Breast epithelium (tissue), 4 donors: ENCODE measurements at regions not wholly inside any gene's neighbourhood (a gene's known extent, or its start where the extent isn't known, plus 50 kb on each side); places are given as distances from the start of the nearest gene placed in this dataset.
A peak's percentile ranks its signal among the peaks of the same experiment; 100 is the strongest.

Source experiments
- DNase-seq, 2 donors: peaks; one replicate each; pipeline ENCODE4 v3.0.0-alpha.2; 2019; ENCODE audit warnings: low spot score in 2 of 2
- H3K27ac ChIP-seq, 2 donors: fragments of 200-600 bp; sonication (generic) in 1 of 2; one replicate each; pipeline ENCODE4 v1.5.1; 2016 to 2019; ENCODE audit warnings: mild to moderate bottlenecking in 1 of 2
- H3K27me3 ChIP-seq, 2 donors: fragments of 200-600 bp; sonication (generic) in 1 of 2; one replicate each; pipeline versions ENCODE4 v1.5.1 to v1.6.0; 2017 to 2019; ENCODE audit warnings: control low read depth in 1 of 2, mild to moderate bottlenecking in 1 of 2
- H3K36me3 ChIP-seq: fragments of 200-600 bp; one replicate; pipeline ENCODE4 v1.5.1; 2019
- H3K4me1 ChIP-seq, 2 donors: fragments of 200-600 bp; sonication (generic); one replicate each; pipeline ENCODE4 v1.5.1; 2016 to 2019; ENCODE audit warnings: control low read depth in 1 of 2
- H3K4me3 ChIP-seq, 3 donors: fragments of 200-600 bp; sonication (generic); 1 replicate in 2 of 3; 2 replicates in 1 of 3; pipeline ENCODE4 v1.5.1; 2016 to 2019; ENCODE audit warnings: mild to moderate bottlenecking in 3 of 3, moderate library complexity in 2 of 3
- H3K9me3 ChIP-seq, 2 donors: fragments of 200-600 bp; sonication (generic) in 1 of 2; one replicate each; pipeline ENCODE4 v1.5.1; 2016 to 2019; ENCODE audit warnings: control low read depth in 1 of 2
- POLR2A ChIP-seq: fragments of 450-650 bp; IDR thresholded peaks from one replicate; pipeline ENCODE4 v1.6.1; 2016; ENCODE audit warnings: antibody characterized with exemption, mild to moderate bottlenecking, moderate library complexity
- POLR2AphosphoS5 ChIP-seq, 3 donors: sonication (generic); formaldehyde crosslinking; IDR thresholded peaks; one replicate each; pipeline ENCODE4 v1.6.1; 2017; ENCODE audit warnings: antibody characterized with exemption in 3 of 3
- intact Hi-C: fragments of 100-400 bp; cut with DNase I; formaldehyde crosslinking; loops from one replicate; pipeline ENCODE4 v1.15.1; 2023; ENCODE audit warnings: low total_unique reads
- TF ChIP-seq, protein P1 (sequence below), 3 donors: fragments of 450-650 bp; IDR thresholded peaks; one replicate each; pipeline ENCODE4 v1.5.1; 2016 to 2017; ENCODE audit warnings: antibody characterized with exemption in 3 of 3, mild to moderate bottlenecking in 3 of 3, moderate library complexity in 3 of 3

DNA sequence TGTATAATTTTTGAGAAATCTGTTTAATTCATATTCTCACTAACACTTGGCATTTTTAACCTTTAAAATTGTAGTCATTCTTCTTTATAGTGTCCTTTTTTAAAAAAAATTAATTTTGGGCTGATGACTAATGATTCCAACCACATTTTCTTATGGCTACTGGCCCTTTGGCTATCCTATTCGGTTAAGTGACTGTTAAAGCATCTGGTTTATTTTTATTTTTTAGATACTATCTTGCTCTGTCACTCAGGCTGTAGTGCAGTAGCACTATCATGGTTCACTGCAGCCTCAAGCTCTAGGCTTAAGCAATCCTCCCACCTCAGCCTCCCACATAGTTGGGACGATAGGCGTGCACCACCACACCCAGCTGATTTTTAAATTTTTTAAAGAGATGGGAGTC, 723.2 kb upstream of the CXADR start:
- Histone ChIP-seq H3K9me3 (no peaks in the 10 kb centered on the region), H3K36me3 (no peaks in the 10 kb centered on the region), H3K4me3 (no peak overlapping the region), H3K4me1 (no peaks in the 10 kb centered on the region), H3K27ac (no peak overlapping the region), H3K27me3 (no peaks in the 10 kb centered on the region)
- DNase-seq: no peak
- TF ChIP-seq POLR2AphosphoS5 (IDR thresholded peaks at IDR 0.05): no peak
- no peak for TF ChIP-seq POLR2A
- TF ChIP-seq, protein P1, sequence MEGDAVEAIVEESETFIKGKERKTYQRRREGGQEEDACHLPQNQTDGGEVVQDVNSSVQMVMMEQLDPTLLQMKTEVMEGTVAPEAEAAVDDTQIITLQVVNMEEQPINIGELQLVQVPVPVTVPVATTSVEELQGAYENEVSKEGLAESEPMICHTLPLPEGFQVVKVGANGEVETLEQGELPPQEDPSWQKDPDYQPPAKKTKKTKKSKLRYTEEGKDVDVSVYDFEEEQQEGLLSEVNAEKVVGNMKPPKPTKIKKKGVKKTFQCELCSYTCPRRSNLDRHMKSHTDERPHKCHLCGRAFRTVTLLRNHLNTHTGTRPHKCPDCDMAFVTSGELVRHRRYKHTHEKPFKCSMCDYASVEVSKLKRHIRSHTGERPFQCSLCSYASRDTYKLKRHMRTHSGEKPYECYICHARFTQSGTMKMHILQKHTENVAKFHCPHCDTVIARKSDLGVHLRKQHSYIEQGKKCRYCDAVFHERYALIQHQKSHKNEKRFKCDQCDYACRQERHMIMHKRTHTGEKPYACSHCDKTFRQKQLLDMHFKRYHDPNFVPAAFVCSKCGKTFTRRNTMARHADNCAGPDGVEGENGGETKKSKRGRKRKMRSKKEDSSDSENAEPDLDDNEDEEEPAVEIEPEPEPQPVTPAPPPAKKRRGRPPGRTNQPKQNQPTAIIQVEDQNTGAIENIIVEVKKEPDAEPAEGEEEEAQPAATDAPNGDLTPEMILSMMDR (IDR thresholded peaks at IDR 0.05): no peak
- intact Hi-C loops: no loop called here

- no peaks in the 10 kb centered on the region for H3K27me3 ChIP-seq
- peak overlapping the region in 2 of 3 donors; percentile 9 to 35 for H3K4me3 ChIP-seq
- intact Hi-C loops: no loop called here
- H3K36me3 ChIP-seq: no peaks in the 10 kb centered on the region
- H3K4me1 ChIP-seq: no peaks in the 10 kb centered on the region
- no peak for TF ChIP-seq POLR2AphosphoS5 (IDR thresholded peaks at IDR 0.05)
- TF ChIP-seq POLR2A: no peak
- TF ChIP-seq, protein P1 (IDR thresholded peaks at IDR 0.05): no peak
- no peak overlapping the region for H3K27ac ChIP-seq
- DNase-seq: no peak
- H3K9me3 ChIP-seq: no peaks in the 10 kb centered on the region
These were observed 720.7 kb upstream of the CXADR start for GRCh38 chr21:16792101-16792500.

- TF ChIP-seq, protein P1 (IDR thresholded peaks at IDR 0.05): no peak
- no peak for TF ChIP-seq POLR2AphosphoS5 (IDR thresholded peaks at IDR 0.05)
- TF ChIP-seq POLR2A: no peak
- Histone ChIP-seq H3K4me3 (no peak overlapping the region), H3K27me3 (no peaks in the 10 kb centered on the region), H3K9me3 (no peaks in the 10 kb centered on the region), H3K27ac (no peak overlapping the region), H3K4me1 (no peaks in the 10 kb centered on the region), H3K36me3 (no peaks in the 10 kb centered on the region)
- intact Hi-C loops: no loop called here
- no peak for DNase-seq
These were observed 717.9 kb upstream of the CXADR start for GRCh38 chr21:16794950-16795349.

DNA sequence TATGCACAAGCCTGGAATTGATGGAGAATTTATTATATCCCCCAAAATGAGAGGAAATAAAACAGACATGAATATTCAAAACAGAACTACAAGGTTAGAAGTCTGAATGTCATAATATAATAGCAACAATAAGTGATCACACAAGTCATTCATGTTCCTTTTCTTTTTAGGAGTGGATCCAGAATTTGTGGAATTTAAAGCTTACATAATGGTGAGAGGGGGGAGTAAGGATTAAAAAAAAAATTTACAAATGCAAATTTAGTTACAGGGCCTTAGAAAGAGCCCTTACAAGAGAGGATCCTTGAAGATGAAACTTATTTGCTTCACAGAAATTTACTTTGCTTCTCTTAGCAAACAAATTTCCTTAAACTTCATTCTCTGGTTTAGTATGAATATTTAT, 716.1 kb upstream of the CXADR start:
- DNase-seq: no peak
- no peaks in the 10 kb centered on the region for H3K36me3 ChIP-seq
- intact Hi-C loops: no loop called here
- H3K27me3 ChIP-seq: no peaks in the 10 kb centered on the region
- no peak overlapping the region for H3K27ac ChIP-seq
- H3K4me1 ChIP-seq: no peaks in the 10 kb centered on the region
- H3K4me3 ChIP-seq: no peak overlapping the region
- TF ChIP-seq, protein P1 (IDR thresholded peaks at IDR 0.05): no peak
- no peak for TF ChIP-seq POLR2AphosphoS5 (IDR thresholded peaks at IDR 0.05)
- no peak for TF ChIP-seq POLR2A
- H3K9me3 ChIP-seq: no peaks in the 10 kb centered on the region

GRCh38 chr21:16797540-16797939, 715.3 kb upstream of the CXADR start:
- no peaks in the 10 kb centered on the region for H3K36me3 ChIP-seq
- no peaks in the 10 kb centered on the region for H3K4me1 ChIP-seq
- TF ChIP-seq, protein P1 (IDR thresholded peaks at IDR 0.05): no peak
- TF ChIP-seq POLR2AphosphoS5 (IDR thresholded peaks at IDR 0.05): no peak
- no peak for TF ChIP-seq POLR2A
- intact Hi-C loops: no loop called here
- H3K9me3 ChIP-seq: no peaks in the 10 kb centered on the region
- no peak overlapping the region for H3K27ac ChIP-seq
- H3K27me3 ChIP-seq: no peaks in the 10 kb centered on the region
- no peak for DNase-seq
- H3K4me3 ChIP-seq: no peak overlapping the region
